ENCODE measurements at regions not wholly inside any gene's neighbourhood (a gene's known extent, or its start where the extent isn't known, plus 50 kb on each side); places are given as distances from the start of the nearest gene placed in this dataset.
"Not testable (repeated sequence)": the region's sequence is repeated elsewhere in the genome, so short reads cannot be mapped to it uniquely, and the experiment has no call there.

GRCh38 chr20:64327550-64328317 is 72.2 kb downstream of the PCMTD2 start:
- TF ChIP-seq, protein P1, sequence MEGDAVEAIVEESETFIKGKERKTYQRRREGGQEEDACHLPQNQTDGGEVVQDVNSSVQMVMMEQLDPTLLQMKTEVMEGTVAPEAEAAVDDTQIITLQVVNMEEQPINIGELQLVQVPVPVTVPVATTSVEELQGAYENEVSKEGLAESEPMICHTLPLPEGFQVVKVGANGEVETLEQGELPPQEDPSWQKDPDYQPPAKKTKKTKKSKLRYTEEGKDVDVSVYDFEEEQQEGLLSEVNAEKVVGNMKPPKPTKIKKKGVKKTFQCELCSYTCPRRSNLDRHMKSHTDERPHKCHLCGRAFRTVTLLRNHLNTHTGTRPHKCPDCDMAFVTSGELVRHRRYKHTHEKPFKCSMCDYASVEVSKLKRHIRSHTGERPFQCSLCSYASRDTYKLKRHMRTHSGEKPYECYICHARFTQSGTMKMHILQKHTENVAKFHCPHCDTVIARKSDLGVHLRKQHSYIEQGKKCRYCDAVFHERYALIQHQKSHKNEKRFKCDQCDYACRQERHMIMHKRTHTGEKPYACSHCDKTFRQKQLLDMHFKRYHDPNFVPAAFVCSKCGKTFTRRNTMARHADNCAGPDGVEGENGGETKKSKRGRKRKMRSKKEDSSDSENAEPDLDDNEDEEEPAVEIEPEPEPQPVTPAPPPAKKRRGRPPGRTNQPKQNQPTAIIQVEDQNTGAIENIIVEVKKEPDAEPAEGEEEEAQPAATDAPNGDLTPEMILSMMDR (IDR thresholded peaks at IDR 0.05) = not testable (repeated sequence)
- TF ChIP-seq POLR2A (IDR thresholded peaks at IDR 0.05) = not testable (repeated sequence)
